ENCODE measurements at regions not wholly inside any gene's neighbourhood (a gene's known extent, or its start where the extent isn't known, plus 50 kb on each side); places are given as distances from the start of the nearest gene placed in this dataset.
"Not testable (repeated sequence)": the region's sequence is repeated elsewhere in the genome, so short reads cannot be mapped to it uniquely, and the experiment has no call there.

DNA sequence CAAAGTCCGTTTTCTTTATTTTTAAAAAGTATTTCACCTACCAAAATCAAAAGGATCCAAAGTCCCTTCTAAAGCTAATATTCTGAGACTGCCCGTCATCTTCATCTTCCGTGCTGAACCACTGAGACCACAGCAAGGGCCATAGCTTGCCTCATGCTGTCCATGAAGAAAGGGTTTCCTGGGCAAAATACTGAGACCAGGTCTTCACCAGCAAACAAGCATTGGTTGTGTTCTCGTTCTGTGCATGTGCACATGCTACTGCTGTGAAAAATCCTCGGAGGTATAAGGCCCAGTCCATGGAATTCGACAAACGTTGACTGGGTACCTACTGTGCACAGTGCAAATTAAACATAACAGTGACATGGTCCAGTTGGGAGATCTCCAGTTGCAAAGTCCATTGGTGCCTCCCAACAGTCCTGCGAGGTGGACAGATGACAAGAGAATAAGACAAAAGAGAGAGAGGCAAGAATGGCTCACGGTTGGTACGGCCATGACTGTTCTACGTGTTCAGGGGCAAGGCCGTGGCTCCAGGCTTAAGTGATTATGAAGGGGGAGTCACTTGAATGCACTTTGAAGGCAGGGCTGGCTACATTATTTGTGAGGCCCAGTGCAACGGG, 192.6 kb upstream of the GLI2 start:
- ChIA-PET CTCF (interaction anchor here (1.5 kb wide), 1 partner anchor 10 kb away, joined by 5 read pairs; no protein-coding TSS in a partner anchor), POLR2A (interaction anchor here (0.7 kb wide), 1 partner anchor 82 kb away, joined by 3 read pairs; no protein-coding TSS in a partner anchor)
- H3K27me3 ChIP-seq (ENCODE audit: control insufficient read depth, insufficient read depth, low read length), result peaks cover 11% of the 10 kb centered on the region
- H3K9me3 ChIP-seq (ENCODE audit: control insufficient read depth, insufficient read depth, low read length), result no peaks in the 10 kb centered on the region
- no peak overlapping the region for H3K27ac ChIP-seq (ENCODE audit: low read depth, low read length)
- TF ChIP-seq, protein P1, sequence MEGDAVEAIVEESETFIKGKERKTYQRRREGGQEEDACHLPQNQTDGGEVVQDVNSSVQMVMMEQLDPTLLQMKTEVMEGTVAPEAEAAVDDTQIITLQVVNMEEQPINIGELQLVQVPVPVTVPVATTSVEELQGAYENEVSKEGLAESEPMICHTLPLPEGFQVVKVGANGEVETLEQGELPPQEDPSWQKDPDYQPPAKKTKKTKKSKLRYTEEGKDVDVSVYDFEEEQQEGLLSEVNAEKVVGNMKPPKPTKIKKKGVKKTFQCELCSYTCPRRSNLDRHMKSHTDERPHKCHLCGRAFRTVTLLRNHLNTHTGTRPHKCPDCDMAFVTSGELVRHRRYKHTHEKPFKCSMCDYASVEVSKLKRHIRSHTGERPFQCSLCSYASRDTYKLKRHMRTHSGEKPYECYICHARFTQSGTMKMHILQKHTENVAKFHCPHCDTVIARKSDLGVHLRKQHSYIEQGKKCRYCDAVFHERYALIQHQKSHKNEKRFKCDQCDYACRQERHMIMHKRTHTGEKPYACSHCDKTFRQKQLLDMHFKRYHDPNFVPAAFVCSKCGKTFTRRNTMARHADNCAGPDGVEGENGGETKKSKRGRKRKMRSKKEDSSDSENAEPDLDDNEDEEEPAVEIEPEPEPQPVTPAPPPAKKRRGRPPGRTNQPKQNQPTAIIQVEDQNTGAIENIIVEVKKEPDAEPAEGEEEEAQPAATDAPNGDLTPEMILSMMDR (IDR thresholded peaks at IDR 0.05; ENCODE audit: low read depth, low read length), result no peak
- no peak for DNase-seq (ENCODE audit: low read depth, low spot score)
- no peak overlapping the region for H3K4me3 ChIP-seq (ENCODE audit: low read depth, low read length)

DNA sequence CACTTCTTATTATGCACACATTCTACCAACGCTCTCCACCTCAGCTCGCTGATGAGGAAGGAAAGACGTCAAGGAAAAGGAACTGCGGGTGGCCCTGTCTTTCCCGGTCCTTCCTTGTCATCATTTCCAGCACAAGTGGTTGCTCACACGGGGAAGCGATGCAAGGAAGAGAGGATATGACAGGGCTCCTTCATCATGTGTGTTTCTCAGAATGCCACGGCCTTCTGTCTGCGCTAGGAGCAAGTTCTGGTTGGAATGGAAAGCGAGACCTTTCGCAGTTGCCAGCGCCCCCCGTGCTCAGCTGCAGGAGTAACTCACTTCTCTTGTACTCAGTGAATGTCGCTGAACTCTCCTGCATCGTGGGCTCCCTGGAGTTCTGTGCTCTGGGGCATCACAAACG, 191.8 kb upstream of the GLI2 start:
- Histone ChIP-seq H3K9me3 (ENCODE audit: control insufficient read depth, insufficient read depth, low read length) (no peaks in the 10 kb centered on the region), H3K4me3 (ENCODE audit: low read depth, low read length) (no peak overlapping the region), H3K27ac (ENCODE audit: low read depth, low read length) (no peak overlapping the region), H3K27me3 (ENCODE audit: control insufficient read depth, insufficient read depth, low read length) (peaks cover 10% of the 10 kb centered on the region)
- no peak for DNase-seq (ENCODE audit: low read depth, low spot score)
- ChIA-PET CTCF (interaction anchor here (1.5 kb wide), 1 partner anchor 9 kb away, joined by 5 read pairs; no protein-coding TSS in a partner anchor), POLR2A (no interaction called here)
- TF ChIP-seq, protein P1 (IDR thresholded peaks at IDR 0.05; ENCODE audit: low read depth, low read length), result no peak

DNA sequence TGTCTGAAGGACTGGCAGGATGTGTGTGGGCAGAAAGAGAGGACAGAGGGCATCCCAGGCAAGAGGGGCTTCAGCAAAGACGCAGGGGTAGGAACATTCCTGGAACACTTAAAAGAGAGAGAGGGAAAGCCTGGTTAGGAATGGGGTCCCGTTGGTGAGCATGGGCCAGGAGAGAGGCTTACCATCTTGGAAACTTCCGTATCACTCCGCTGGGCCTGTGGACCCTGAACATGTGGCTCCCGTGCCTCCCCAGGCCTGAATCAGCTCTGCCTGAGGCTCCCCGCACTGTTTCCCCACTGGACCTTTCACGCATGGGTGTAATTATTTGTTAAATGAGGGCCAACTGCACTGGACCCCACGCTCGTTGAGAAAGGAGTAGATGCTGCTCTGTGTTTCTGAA, 191.1 kb upstream of the GLI2 start:
- no peak overlapping the region for H3K4me3 ChIP-seq (ENCODE audit: low read depth, low read length)
- DNase-seq (ENCODE audit: low read depth, low spot score), result no peak
- POLR2A ChIA-PET, result interaction anchor here (3.0 kb wide), 1 partner anchor 15 kb away, joined by 23 read pairs; no protein-coding TSS in a partner anchor
- H3K27ac ChIP-seq (ENCODE audit: low read depth, low read length), result no peak overlapping the region
- TF ChIP-seq, protein P1 (IDR thresholded peaks at IDR 0.05; ENCODE audit: low read depth, low read length), result no peak
- H3K9me3 ChIP-seq (ENCODE audit: control insufficient read depth, insufficient read depth, low read length), result no peaks in the 10 kb centered on the region
- H3K27me3 ChIP-seq (ENCODE audit: control insufficient read depth, insufficient read depth, low read length), result peaks cover 7% of the 10 kb centered on the region
- CTCF ChIA-PET, result no interaction called here

DNA sequence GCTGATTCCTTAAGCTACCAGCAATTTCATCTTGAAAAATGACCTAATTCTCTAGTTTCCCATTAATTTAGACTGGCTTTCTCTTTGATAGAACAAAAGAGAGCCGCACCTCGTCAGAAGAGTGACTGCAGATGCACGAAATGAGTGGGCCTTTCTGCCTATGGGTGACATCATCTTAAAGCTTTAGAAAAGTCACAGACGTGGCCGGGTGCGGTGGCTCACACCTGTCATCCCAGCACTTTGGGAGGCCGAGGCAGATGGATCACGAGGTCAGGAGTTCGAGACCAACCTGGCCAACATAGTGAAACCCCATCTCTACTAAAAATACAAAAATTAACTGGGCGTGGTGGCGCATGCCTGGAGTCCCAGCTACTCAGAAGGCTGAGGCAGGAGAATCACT, 190.7 kb upstream of the GLI2 start:
- CTCF ChIA-PET, result not testable (repeated sequence)
- POLR2A ChIA-PET, result interaction anchor here (0.5 to 3.0 kb wide), 2 partner anchors 15 to 315 kb away, joined by 5 to 23 read pairs; no protein-coding TSS in a partner anchor

DNA sequence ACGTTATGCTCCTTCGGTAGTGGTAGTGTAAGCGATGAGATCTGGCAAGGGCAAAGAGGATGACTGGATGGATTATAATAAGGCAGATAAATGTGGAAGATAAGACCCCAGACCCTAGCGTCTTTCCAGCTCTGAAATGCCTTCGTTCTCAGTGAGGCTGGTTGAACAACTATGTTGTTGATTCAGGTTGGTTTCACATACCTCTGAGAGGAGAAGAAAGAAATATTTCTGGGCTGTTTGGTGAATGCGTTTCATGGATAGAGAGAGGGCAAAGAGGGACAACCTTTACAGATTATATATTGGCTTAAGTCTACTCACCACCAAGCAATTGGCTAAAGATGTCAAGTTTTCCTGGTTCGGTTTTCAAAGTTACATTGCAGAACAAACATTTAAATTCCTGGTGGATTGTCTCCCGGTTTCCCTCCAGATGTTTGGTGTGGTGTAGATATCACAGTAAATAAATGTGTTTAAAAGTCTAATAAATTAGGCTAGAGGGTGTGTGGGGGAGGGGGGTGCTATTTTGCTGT, 190.1 kb upstream of the GLI2 start:
- Histone ChIP-seq H3K9me3 (ENCODE audit: control insufficient read depth, insufficient read depth, low read length) (no peaks in the 10 kb centered on the region), H3K4me3 (ENCODE audit: low read depth, low read length) (no peak overlapping the region), H3K27me3 (ENCODE audit: control insufficient read depth, insufficient read depth, low read length) (peaks cover 4% of the 10 kb centered on the region), H3K27ac (ENCODE audit: low read depth, low read length) (peak overlapping the region; percentile 77)
- TF ChIP-seq, protein P1 (IDR thresholded peaks at IDR 0.05; ENCODE audit: low read depth, low read length), result no peak
- DNase-seq (ENCODE audit: low read depth, low spot score), result no peak
- CTCF ChIA-PET, result interaction anchor here (1.3 kb wide), 1 partner anchor 24 kb away, joined by 4 read pairs; no protein-coding TSS in a partner anchor
- POLR2A ChIA-PET, result interaction anchor here (0.5 to 3.0 kb wide), 2 partner anchors 14 to 314 kb away, joined by 5 to 23 read pairs; no protein-coding TSS in a partner anchor

More for the DNA sequence above, 190.7 kb upstream of the GLI2 start:
- not testable (repeated sequence) for H3K4me3 ChIP-seq (ENCODE audit: low read depth, low read length); H3K9me3 ChIP-seq (ENCODE audit: control insufficient read depth, insufficient read depth, low read length); H3K27ac ChIP-seq (ENCODE audit: low read depth, low read length); DNase-seq (ENCODE audit: low read depth, low spot score); H3K27me3 ChIP-seq (ENCODE audit: control insufficient read depth, insufficient read depth, low read length)

All from AG04450 (cell line).